HG02943 (cell line): ENCODE measurements at regions not wholly inside any gene's neighbourhood (a gene's known extent, or its start where the extent isn't known, plus 50 kb on each side); places are given as distances from the start of the nearest gene placed in this dataset.

Source experiments
- ATAC-seq: cut with Tn5 transposase; IDR thresholded peaks from one replicate; pipeline ENCODE4 v1.9.1; 2021; ENCODE audit warnings: mild to moderate bottlenecking, low read depth, moderate library complexity; ENCODE audit not compliant: unreplicated experiment

DNA sequence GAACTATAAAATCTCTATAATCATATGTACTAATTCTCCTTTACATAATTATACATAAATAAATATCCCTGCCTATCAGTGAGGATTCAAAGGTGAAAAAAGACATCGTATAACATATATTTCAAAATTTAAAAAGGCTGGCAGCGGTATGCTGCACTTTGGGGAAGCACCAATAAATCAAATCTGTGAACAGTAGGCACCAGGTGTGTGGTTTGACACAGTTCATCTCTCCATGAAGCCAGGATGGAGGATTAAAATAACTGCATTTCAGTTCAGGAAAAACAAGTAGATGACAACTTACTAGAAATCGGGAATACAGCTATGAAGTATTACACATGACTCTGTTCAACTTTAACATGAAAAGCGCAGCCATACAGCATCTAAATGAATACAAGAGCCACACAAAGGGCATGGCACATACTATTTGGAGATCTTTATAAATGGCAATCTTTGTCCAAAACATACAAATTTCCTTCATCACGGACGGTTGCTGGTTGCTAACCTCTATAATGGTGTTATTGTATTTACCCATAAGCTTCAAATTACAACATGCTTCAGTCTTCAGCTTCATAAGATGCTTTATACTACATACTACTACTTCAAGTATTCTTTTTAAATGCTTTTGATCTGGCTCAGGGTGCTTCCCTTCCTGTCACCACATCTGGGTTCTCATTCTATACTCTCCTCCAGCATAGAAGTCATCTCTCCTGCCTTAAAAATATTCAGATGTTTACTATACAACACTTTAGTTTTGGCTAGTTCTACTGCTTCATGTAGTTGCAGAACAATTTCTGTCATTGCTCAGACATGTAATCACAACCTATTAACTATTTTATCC lies 128.7 kb downstream of the KLF12 start:
- no peak for ATAC-seq

DNA sequence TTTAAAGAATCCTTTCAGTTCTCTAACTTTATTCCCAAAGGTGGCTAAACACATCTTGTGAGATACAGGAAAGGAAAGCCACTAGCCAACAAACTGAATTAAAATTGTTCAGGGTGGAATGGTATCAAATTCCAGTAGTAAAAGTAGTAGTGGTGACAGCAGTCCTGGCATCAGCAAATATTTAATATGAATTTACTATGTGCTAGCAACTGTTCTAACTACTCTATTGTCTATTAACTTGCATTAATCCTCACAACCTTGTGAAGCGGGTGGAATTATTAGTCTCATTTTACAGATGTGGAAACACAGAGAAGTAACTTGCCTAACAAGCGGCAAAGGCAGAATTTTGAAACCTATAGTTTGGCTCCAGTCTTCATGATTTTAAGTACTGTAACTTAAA lies 130.1 kb downstream of the KLF12 start:
- no peak for ATAC-seq

DNA sequence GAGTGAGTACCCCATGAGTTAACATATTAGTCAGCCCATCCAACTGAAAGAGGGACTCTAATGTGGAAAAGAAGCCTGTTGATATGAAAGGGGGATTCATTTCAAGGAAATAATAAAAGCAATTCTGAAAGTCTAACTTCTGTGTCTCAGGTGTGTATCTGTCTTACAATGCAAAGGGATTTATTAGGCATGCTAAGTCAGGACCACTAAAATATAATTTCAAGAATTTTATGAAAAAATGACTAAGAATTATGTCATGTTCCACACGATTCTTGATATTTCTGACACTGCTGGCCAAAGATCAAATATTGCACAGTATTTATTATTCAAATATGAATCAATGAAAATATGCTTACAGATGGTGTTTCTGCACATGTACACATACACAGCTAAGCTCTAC lies 130.8 kb downstream of the KLF12 start:
- no peak for ATAC-seq

DNA sequence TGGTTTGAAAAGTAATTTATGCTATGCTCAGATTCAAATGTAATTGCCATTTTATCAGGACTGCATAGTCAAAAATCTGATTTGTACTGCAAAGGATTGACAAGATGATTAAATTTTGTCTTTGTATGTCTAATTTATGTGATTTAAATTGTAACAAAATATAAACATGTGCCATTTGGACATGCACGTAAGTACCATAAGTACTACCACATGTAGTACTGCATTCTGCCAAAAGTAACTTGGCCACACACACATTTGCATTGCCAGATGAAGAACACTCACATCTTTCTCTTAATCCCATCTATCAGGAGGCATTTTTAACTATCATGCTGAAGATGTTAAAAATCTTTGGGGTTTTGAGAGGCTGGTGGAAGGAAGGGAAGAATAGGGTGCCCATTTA lies 133.3 kb downstream of the KLF12 start:
- no peak for ATAC-seq

DNA sequence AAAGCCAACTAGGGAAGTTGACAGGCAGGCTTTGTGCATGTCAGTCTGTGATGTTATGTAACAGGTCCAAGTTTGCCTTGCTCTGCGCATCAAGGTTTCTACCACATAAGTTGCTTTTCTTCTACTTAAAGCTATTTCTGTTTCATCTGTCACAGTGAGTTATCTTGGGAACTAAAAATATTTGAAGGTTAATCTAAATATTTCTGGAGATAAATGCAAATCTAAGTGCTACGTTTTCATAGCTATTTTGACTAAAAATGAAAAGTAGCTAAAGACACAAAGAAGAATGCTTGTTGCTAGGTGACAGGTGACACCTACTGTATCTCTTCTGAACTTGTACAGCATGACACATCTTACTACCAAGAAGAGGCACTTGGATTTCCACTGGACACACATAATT lies 135.6 kb downstream of the KLF12 start:
- no peak for ATAC-seq

DNA sequence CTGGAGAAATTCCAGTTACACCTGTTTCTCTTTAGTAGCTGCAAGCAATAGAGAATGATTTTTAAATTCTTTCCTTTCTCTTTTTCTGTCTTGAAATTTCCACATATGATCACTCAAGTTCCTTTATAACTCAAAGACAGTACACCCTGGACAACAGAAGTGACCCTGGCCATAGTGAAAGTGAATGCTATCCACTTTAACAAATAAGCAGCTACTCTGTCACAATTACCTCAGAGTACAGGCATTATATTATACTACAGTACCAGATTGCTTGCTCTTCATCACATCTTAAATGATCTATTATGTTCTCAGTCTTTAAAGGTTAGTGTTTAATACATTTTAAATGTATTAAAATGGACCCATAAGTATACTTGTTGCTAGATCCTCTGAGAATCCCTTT lies 136.2 kb downstream of the KLF12 start:
- no peak for ATAC-seq

DNA sequence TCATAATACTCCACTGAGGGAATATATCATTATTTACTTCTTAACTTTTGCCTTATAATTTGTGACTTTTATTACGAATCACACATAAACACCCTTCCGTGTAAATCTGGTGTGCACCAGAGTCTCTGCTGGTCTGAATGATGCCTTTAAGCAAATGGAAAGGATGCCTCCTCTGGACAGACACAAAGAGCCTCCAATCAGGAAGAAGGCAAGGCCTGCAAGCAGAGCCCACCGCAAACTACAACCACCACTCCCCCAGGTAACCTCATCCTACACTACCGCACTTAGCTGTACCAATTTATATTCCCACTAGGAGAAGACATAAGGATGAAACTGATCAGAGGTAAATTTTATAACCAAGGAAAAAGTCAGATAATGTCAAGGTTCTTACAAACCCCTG lies 137.6 kb downstream of the KLF12 start:
- ATAC-seq, result no peak

DNA sequence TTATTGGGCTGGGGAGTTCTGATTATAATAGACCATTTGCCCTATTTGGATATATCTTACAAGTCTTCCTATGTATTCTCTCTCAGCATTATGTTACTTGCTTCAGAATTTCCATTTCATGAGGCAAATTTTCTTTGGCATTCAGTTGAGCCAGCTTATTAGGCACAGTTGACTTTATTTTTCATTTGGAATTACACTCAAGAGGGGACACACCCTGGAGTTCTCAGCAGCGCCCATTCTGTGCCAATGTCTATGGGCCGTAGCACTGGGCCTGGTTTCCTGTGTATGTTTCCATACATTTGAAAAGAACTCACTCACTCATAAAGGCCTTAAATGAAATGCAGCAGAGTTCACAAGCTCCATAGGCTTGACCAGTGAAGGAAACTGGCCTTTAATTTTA lies 138.5 kb downstream of the KLF12 start:
- ATAC-seq, result no peak

DNA sequence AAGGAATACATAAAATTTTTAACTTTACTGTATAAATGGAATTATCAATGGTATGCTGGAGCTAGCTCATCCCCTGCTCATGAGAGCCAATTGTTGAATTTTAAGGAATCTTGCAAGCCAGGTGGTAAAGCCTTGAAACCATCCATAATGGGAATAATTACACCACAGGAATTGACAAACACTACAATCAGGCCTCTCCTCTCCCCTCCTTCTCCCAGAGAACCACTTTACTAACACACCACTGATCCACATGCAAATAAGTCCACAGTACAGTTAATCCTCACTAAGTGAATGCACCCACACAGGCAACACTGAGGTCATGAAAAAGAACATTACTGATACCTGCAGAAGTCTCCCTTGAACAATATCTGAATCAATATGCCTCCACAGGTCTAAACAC lies 140.5 kb downstream of the KLF12 start:
- ATAC-seq, result no peak

DNA sequence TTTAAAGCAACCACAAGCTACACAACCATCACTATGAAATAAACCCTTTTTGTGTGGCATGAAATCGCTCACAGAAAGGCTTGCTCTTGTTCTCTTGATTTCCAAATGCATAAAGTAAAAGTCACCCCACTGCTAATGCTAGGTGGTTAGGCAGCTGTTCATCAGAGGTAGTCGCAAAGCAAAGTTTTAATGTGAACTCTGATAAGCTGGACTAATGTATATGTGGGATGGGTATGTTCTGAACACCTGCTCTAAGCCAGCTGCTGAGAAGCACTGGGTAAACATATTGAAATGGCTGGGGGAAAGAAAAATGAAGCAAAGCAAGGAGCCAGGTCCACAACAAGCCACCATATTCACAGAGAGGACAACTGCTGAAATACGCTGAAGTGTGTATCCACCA lies 142.3 kb downstream of the KLF12 start:
- no peak for ATAC-seq

DNA sequence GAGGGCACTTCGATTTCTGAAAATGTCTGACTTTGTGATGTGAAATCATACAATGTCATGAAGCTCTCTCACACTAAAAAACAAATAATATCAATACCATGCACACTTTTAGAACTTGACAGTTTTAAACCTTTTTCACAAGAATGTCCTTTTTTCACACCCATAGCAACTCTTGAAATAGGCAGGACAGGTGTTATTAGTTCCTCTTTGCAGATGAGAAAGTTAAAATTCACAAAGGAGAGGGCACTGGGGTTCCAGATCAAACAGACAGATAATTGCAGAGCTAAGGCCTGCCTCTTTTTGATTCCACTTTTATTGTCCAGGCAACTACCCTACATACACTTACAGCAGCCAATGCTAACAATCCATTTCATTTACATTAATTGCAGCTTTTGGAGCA lies 142.8 kb downstream of the KLF12 start:
- ATAC-seq, result no peak

DNA sequence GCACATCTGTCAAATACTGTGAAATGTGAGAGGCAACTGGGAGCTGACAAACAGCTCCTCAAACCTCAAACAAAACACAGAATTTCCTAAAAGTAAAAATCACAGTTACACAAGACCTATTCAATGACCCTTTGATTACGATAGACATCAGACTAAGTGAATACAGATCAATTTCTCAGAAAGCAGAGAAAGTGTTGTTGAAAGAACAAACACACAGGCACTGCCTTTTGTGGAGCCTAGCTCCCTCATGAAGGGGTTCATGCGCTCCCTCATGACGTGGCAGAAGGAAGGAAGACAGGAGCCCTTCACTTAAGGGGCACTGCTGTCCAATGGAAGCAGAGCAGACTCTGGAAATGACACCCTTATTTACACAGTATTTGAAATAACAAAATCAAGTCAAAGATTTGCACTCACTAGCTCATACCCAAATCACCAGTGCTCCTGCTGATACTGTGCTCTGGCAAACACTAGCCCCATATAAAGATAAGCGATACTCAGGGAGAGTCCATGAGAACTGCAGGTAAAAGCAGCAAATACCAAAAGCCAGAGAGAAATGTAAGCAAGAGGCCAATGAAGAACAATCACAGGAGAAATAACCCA lies 144.9 kb downstream of the KLF12 start:
- no peak for ATAC-seq

DNA sequence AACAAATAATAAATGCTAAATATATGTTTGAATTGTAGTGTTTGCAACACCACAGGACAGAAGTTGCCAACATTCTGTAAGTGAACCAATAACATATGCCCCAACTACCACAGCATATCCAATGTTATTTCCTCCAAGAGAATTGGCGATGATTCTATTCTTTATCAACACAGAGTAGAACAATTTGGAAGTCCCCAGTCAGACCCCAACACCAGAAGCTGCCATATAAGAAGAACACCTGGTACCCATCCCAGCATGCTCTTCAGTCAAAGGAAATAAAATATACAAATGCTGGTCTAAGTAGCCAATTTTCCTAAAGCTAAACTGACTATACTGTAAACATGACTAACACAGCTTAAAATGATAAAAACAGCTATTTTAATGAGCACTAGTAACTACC lies 145.7 kb downstream of the KLF12 start:
- no peak for ATAC-seq

DNA sequence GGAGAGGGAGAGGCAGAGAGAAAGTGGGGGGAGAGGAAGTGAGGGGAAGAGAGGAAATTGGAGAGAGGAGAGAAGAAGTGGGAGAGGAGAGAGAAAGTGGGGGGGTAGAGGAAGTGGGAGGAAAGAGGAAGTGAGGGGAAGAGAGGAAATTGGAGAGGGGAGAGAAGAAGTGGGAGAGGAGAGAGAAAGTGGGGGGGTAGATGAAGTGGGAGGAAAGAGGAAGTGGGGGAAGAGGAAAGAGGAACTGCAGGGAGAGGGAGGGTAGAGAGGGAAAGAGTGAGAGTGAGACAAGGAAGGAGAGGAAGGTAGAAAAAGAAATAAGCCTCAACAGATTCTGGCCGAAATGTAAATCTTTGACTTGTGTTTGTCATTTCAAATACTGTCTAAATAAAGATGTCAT lies 146.6 kb downstream of the KLF12 start:
- no peak for ATAC-seq

DNA sequence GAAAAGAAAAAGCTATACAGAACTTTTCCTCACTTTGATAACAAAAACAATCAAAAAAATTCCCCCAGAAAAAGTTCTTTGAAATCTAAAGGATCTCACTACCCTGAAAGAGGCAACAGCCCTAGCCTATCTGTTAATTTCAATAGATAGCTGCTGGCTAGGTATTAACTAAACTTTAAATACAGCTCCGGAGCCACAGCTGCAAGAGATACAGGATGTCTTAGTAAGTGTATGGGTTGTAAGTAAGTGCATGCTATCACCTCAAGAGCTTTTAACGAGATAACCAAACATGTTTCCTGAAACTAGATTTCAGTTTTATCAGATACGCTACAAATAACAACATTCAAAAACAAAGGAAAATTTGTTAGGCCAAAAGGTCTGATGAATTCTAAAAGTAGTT lies 148.4 kb downstream of the KLF12 start:
- no peak for ATAC-seq

DNA sequence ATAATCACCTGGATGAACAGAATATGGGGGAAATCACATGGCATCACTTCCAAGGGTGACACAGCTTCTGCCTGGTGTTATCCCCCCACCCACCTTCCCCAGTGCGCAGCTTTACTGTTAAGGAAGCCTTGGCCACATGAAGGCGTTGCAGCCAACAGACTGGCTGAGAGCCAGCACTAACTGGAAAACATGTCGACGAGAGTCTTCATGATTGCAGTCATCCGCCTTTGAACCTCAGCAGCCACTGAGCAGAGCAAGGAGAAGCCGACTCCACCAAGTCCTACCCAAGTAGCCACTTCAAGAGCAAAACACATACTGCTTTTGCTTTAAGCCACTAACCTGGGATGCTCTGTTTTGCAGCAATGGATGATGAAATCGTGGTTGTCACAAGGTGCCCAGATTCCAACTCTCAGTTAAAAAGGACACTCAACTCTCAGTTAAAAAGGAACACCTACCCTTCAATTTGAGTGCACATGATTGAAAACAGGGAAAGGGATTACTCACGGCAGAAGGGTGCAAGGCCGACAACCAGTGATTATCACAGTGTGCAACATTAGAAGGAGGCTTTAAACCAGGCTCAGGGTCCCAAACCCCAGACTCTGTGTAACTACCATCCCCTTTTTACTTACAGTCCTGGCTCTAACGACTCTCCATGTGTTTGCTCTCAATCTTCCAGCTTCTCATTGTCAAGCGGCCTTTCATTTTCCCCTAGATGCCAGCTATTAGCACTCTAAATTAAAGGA lies 149.1 kb downstream of the KLF12 start:
- no peak for ATAC-seq

DNA sequence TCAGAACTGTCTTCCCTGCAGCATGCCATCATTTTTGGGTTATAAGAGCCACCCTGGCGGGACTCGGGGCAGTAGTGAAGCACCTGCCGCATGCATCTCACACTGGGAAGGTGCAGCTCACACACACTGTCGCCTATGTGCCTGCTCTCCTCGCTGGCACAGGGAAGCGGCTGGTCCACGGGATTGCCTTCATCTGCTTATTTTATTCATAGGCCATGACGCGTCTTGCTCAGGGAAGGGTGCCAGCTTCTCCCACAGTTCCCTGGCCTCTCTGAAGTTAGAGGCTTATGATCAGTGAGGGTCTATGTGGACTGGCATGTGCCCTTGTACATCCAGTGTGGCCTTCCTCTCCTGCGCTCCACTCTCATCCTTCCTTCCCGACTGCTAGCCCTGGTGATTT lies 150.0 kb downstream of the KLF12 start:
- ATAC-seq, result no peak

DNA sequence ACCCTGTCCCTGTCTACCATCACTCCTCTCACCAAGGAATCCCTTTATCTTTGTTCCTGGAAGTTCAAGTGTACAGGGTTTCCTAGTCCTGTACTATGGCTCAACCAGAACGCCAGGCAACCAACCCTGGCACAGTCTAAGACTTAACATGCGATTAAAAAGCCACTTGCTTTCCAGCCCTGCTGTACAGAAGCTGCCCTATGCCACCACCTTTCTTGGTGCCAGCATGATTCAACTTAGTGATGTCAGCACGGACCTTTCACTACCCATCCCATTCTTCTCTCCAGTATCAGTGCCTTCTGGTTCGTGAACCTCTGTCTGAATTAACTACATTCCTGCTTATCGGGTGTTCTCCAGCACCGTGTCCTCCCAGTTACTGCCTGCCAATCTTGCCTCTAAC lies 151.1 kb downstream of the KLF12 start:
- ATAC-seq, result no peak

DNA sequence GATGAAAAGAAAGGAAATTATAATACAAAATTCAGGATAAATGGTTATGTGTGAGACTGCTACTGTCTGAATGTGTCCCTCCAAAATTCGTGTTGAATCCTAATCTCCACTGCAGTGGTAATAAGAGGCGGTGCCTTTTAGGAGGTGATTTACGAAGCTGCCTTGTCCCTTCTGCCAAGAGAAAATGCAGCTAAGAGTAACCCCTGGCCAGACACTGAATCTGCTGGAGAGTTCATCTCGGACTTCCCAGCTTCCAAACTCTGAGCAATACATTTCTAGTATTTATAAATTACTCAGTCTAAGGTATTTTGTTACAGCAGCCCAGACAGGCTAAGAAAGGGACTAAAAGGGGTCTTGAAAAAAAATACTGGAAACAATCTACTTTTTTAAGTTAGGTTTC lies 152.6 kb downstream of the KLF12 start:
- no peak for ATAC-seq

DNA sequence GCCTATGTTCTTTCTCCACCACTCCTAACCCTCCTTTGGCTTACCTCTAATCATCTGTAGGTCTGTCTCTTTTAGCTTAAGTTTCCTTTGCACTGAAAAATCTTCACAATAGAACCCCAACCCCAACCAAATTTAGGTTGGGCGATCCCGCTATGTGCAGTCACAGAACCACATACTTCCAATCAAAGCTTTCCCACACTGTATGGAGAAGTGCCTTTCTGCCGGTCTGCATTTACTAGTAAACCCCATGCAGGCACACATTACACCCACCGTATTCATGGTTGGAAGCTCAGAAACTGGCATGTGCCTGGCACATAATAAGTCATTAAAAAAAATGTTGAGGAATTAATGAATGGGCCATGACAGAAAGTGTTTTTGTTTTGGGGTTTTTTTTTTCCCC lies 158.4 kb downstream of the KLF12 start:
- ATAC-seq, result no peak

DNA sequence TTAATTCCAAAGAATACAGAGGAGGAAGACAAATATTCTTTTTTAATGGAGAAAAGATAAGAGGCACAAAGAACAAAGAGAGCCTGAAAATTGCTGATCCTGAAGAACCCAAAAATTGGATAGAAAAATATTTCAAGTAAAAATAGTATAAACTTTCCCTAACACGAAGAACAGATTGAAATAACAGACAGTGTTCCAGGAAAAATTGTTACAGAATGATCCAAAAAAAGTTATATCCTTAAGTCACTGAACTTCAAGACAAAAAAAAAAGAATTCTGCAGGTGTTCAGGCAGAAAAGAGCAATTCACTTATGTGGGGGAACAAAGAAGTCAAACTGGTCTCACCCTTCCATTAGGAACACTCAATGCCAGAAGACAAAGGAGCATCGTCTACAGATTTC lies 160.2 kb downstream of the KLF12 start:
- ATAC-seq, result no peak

DNA sequence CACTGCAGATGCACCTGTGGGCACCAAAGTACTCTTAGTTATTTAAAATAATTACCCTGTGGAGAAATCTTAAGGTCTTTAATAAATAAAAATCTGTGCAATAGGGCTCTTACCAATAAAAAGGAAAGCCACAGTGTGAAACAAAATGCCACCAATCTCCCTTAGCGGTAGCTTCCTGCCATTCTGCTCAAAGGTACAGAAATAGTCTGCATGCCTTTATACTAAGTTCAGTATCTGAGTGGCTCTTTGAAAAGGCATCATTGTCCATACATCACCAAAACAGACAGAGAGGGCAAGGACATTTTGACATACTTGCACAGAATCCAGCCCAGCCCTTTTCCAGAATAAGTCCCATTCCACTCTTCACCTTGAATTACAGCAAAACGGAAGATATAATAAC lies 161.0 kb downstream of the KLF12 start:
- ATAC-seq, result no peak
